ENCODE measurements at regions not wholly inside any gene's neighbourhood (a gene's known extent, or its start where the extent isn't known, plus 50 kb on each side); places are given as distances from the start of the nearest gene placed in this dataset.
A peak's percentile ranks its signal among the peaks of the same experiment; 100 is the strongest.

DNA sequence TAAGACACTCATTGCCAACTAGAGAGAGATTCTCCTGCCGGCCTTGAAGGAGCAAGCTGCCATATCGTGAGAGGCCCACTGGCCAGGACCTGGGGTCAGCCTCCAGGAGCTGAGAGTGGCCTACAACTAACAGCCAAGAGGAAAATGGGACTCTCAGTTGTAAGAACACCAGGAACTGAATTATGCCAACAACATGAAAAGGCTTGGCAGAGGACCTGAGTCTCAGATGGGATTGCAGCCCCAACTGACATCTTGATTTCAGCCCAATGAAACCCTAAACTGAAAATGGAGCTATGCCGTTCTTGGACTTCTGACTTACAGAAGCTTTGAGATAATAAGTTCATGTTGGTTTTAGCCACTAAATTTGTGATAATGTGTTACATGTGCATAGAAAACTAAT, 193.5 kb upstream of the LRFN2 start:
- no peak overlapping the region for H3K9ac ChIP-seq (ENCODE audit: control insufficient read depth, extremely low read depth, insufficient read depth, low read length)
- peaks cover 22% of the 10 kb centered on the region for H3K4me1 ChIP-seq (ENCODE audit: control insufficient read depth, extremely low read depth, insufficient read depth, low read length)
- H3K9me3 ChIP-seq (ENCODE audit: control insufficient read depth, low read depth, low read length) = no peaks in the 10 kb centered on the region
- H3K27me3 ChIP-seq (ENCODE audit: control insufficient read depth, extremely low read depth, insufficient read depth, low read length) = no peaks in the 10 kb centered on the region
- FAIRE-seq = no peak
- no peak overlapping the region for H3K27ac ChIP-seq (ENCODE audit: control insufficient read depth, insufficient read depth, low read length)
- H3K4me2 ChIP-seq (ENCODE audit: control insufficient read depth, extremely low read depth, insufficient read depth, low read depth, low read length) = no peak overlapping the region
- H3K9me1 ChIP-seq (ENCODE audit: control insufficient read depth, extremely low read depth, insufficient read depth, low read length) = no peaks in the 10 kb centered on the region
- H3K4me3 ChIP-seq (ENCODE audit: control insufficient read depth in 2 of 3, extremely low read depth in 1 of 3, insufficient read depth in 2 of 3, low read depth in 1 of 3, low read length in 3 of 3) = no peak overlapping the region
- TF ChIP-seq EZH2 (IDR thresholded peaks at IDR 0.05; ENCODE audit: low read length) (no peak), CTCF (optimal IDR thresholded peaks at IDR 0.05 in 1 of 3, IDR thresholded peaks at IDR 0.05 in 1 of 3, conservative IDR thresholded peaks at IDR 0.05 in 1 of 3; ENCODE audit: extremely low read depth in 1 of 3, insufficient read depth in 2 of 3, low read length in 3 of 3) (no peak)
- no peaks in the 10 kb centered on the region for H4K20me1 ChIP-seq (ENCODE audit: control insufficient read depth, extremely low read depth, insufficient read depth, low read length)
- no peak overlapping the region for H2AFZ ChIP-seq (ENCODE audit: control insufficient read depth, low read length)
- H3K36me3 ChIP-seq (ENCODE audit: control insufficient read depth in 2 of 2, extremely low read depth in 1 of 2, insufficient read depth in 2 of 2, low read length in 2 of 2) = no peaks in the 10 kb centered on the region
- no peak for DNase-seq (ENCODE audit: low read depth, low spot score)
- dilution Hi-C loops (cut with MboI; ENCODE audit: extremely low pct_ligation_motif_present, low sequenced_read_pairs) = loop anchor here (10.0 kb wide), 1 partner anchor 64 kb away; no protein-coding TSS in a partner anchor
- no peaks in the 10 kb centered on the region for H3K79me2 ChIP-seq (ENCODE audit: control insufficient read depth, insufficient read depth, low read length)

GRCh38 chr6:40779409-40779808, 192.2 kb upstream of the LRFN2 start:
- Histone ChIP-seq H3K4me1 (ENCODE audit: control insufficient read depth, extremely low read depth, insufficient read depth, low read length) (peaks cover 22% of the 10 kb centered on the region), H4K20me1 (ENCODE audit: control insufficient read depth, extremely low read depth, insufficient read depth, low read length) (no peaks in the 10 kb centered on the region), H3K4me2 (ENCODE audit: control insufficient read depth, extremely low read depth, insufficient read depth, low read depth, low read length) (peak overlapping the region; percentile 22), H3K79me2 (ENCODE audit: control insufficient read depth, insufficient read depth, low read length) (no peaks in the 10 kb centered on the region), H3K9me3 (ENCODE audit: control insufficient read depth, low read depth, low read length) (no peaks in the 10 kb centered on the region), H2AFZ (ENCODE audit: control insufficient read depth, low read length) (no peak overlapping the region), H3K27ac (ENCODE audit: control insufficient read depth, insufficient read depth, low read length) (no peak overlapping the region), H3K9me1 (ENCODE audit: control insufficient read depth, extremely low read depth, insufficient read depth, low read length) (no peaks in the 10 kb centered on the region), H3K36me3 (ENCODE audit: control insufficient read depth in 2 of 2, extremely low read depth in 1 of 2, insufficient read depth in 2 of 2, low read length in 2 of 2) (no peaks in the 10 kb centered on the region), H3K9ac (ENCODE audit: control insufficient read depth, extremely low read depth, insufficient read depth, low read length) (no peak overlapping the region), H3K27me3 (ENCODE audit: control insufficient read depth, extremely low read depth, insufficient read depth, low read length) (no peaks in the 10 kb centered on the region), H3K4me3 (ENCODE audit: control insufficient read depth in 2 of 3, extremely low read depth in 1 of 3, insufficient read depth in 2 of 3, low read depth in 1 of 3, low read length in 3 of 3) (no peak overlapping the region)
- FAIRE-seq (peak; percentile 86), DNase-seq (ENCODE audit: low read depth, low spot score) (peak; percentile 21)
- dilution Hi-C loops (cut with MboI; ENCODE audit: extremely low pct_ligation_motif_present, low sequenced_read_pairs) = no loop called here
- TF ChIP-seq EZH2 (IDR thresholded peaks at IDR 0.05; ENCODE audit: low read length) (no peak), CTCF (optimal IDR thresholded peaks at IDR 0.05 in 1 of 3, IDR thresholded peaks at IDR 0.05 in 1 of 3, conservative IDR thresholded peaks at IDR 0.05 in 1 of 3; ENCODE audit: extremely low read depth in 1 of 3, insufficient read depth in 2 of 3, low read length in 3 of 3) (no peak)
